ENCODE measurements at regions not wholly inside any gene's neighbourhood (a gene's known extent, or its start where the extent isn't known, plus 50 kb on each side); places are given as distances from the start of the nearest gene placed in this dataset.

- TF ChIP-seq CTCF (optimal IDR thresholded peaks at IDR 0.05 in 1 of 3, IDR thresholded peaks at IDR 0.05 in 1 of 3, conservative IDR thresholded peaks at IDR 0.05 in 1 of 3; ENCODE audit: extremely low read depth in 1 of 3, insufficient read depth in 2 of 3, low read length in 3 of 3) (no peak), EZH2 (IDR thresholded peaks at IDR 0.05; ENCODE audit: low read length) (no peak)
Measured at GRCh38 chr6:164230259-164230658, 815.7 kb downstream of the QKI start.

Data from keratinocyte (primary cell).